Epithelial cell of esophagus (primary cell): ENCODE measurements at regions not wholly inside any gene's neighbourhood (a gene's known extent, or its start where the extent isn't known, plus 50 kb on each side); places are given as distances from the start of the nearest gene placed in this dataset.

Experiments
- DNase-seq: peaks from one replicate; pipeline ENCODE4 v3.0.0; 2010; ENCODE audit warnings: low read depth
- H3K4me3 ChIP-seq: 2 replicates; pipeline ENCODE4 v1.5.1; 2011; ENCODE audit warnings: mild to moderate bottlenecking, low read length, control low read depth
- TF ChIP-seq, protein P1 (sequence below): IDR thresholded peaks from 2 replicates; pipeline ENCODE4 v1.5.1; 2011; ENCODE audit warnings: low read depth, mild to moderate bottlenecking, low read length, control low read depth, inconsistent platforms; ENCODE audit not compliant: insufficient read depth; ENCODE audit errors: missing control alignments

DNA sequence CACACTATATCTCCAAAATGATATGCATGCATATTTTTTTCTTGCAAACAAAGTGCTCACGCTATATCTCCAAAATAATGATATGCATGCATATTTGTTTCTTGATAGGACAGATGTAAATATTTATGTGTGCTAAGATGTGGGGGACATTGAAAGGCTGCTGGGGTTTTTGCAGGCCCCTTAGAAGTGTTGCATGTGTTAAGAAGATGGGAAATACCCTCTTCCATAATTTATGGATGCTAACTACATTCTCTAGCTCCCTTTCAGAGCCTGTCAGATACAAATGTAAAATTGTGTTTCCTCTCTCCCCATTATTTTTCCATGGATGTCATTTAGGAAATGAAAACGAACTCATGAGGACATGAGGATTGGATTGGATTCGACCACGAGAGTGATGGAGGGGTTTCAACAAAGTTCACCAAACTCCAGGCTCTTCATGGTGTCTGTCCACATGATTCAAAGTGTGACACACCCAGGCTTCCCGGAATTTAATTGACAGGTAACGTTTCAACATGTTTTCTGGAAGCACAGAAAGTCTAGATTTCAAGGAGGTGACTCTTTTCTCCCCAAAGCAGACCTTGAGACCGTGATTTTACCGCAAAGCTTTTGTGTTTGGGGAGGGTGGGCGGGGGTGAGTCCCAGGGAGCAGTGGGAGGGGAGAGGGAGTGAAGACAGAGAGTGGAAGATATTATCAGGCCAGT lies 94.4 kb upstream of the CD99 start:
- TF ChIP-seq, protein P1, sequence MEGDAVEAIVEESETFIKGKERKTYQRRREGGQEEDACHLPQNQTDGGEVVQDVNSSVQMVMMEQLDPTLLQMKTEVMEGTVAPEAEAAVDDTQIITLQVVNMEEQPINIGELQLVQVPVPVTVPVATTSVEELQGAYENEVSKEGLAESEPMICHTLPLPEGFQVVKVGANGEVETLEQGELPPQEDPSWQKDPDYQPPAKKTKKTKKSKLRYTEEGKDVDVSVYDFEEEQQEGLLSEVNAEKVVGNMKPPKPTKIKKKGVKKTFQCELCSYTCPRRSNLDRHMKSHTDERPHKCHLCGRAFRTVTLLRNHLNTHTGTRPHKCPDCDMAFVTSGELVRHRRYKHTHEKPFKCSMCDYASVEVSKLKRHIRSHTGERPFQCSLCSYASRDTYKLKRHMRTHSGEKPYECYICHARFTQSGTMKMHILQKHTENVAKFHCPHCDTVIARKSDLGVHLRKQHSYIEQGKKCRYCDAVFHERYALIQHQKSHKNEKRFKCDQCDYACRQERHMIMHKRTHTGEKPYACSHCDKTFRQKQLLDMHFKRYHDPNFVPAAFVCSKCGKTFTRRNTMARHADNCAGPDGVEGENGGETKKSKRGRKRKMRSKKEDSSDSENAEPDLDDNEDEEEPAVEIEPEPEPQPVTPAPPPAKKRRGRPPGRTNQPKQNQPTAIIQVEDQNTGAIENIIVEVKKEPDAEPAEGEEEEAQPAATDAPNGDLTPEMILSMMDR: no peak
- DNase-seq: peak; percentile 63
- H3K4me3 ChIP-seq: no peak overlapping the region

DNA sequence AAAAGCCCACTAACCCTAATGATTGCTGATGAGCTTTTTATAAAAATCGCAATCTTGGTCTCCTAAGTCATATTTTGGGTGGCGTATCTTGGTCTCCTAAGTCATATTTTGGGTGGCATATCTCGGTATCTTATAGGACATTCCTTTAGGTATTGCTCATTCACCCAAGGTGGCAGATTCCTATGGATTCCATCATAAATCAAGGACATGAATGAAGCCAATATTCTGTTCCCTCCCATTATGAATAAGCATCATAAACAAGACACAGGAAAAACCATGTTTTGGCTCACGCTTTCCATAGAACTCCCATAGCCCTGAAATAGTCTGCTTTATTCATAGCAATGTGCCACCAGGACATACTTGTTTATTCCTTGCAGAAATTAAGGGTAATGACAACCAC lies 95.0 kb upstream of the CD99 start:
- no peak overlapping the region for H3K4me3 ChIP-seq
- TF ChIP-seq, protein P1: no peak
- no peak for DNase-seq

DNA sequence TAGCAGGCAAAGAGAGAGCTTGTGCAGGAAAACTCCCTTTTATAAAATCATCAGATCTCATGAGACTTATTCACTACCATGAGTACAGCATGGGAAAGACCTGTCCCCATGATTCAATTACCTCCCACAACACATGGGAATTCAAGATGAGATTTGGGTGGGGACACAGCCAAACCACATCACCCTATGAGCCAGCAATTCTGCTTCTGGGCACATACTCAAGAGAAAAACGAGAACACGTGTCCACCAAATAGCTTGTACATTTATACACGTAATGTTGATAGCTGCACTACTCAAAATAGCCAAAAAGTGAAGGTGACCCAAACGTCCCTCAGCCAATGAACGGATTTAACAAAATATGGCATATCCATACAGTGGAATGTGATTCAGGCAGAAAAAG lies 94.5 kb upstream of the DHRSX start:
- H3K4me3 ChIP-seq: no peak overlapping the region
- TF ChIP-seq, protein P1: no peak
- peak; percentile 74 for DNase-seq

DNA sequence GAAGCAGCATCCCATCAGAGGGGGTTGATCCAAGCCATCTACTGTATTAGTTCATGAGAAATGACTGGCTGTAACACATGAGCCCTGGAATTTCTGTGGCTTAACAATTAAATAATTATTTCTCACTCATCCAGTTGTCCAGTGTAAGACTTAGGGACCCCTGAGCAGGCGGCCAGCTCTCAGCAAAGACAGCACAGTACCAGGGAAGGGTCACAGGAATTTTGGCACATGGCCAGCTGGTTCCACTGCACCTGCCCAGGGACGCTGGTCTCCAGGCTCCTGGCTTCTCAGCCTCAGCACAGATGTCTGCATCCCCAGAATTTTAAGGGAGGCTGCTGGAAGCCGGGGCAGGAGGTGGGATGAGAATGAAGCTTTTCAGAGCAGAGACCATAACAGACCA lies 93.7 kb upstream of the DHRSX start:
- TF ChIP-seq, protein P1: no peak
- DNase-seq: no peak
- H3K4me3 ChIP-seq: no peak overlapping the region

DNA sequence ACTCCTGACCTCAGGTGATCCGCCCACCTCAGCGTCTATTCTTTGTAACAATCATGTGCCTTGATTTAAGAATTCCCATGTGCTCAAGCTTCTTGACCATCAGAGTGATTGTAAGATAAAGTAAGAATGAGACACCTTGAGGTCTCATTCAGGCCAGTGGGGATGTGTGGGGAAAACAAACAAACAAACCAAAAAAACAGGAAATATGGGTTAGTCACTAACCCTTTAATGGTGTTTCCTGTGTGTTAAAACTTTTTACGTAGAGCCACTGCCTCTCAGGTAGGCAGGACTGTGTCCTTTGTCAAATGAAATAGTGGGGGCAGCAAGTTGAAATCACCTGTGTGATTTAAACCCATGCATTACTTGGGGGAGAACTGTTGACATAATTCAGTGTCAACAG lies 91.5 kb upstream of the DHRSX start:
- TF ChIP-seq, protein P1: no peak
- DNase-seq: peak; percentile 55
- H3K4me3 ChIP-seq: no peak overlapping the region

DNA sequence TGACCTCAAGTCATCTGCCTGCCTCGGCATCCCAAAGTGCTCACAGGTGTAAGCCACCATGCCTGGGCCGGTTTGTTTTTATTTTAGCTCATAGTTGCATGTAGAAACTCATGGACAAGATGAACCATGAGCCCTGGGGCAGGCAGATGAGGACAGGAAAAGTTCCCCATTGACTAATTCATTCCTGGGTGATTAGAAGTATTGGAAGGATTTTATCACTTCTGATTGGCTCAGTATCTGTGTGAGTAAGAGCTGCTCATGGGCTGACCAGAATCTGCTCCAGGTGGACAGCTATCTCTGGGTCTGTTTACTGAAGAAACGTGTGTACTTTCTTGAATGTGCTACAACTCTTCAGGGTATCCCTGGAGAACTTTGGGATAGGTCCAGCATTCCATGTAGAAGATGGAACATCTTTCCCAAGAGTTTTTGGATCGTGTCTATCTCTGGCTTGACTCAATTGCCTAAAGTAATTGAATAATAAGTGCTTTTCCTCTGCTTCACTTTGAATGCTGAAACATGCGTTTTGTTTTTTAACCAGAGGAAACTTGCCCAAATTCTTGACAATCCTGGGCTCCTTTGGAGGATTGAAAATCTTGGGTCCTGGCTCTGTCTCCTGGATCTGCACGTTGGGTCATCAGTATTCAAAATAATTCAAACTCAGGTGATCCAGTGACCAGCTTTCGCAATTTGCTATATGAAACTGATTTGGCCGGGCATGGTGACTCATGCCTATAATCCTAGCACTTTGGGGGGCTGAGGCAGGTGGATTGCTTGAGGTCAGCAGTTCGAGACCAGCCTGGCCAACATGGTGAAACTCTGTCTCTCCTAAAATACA lies 88.6 kb upstream of the DHRSX start:
- TF ChIP-seq, protein P1: no peak
- H3K4me3 ChIP-seq: no peak overlapping the region
- DNase-seq: peak; percentile 97
